Esophagus squamous epithelium (tissue), 4 donors: ENCODE measurements at regions not wholly inside any gene's neighbourhood (a gene's known extent, or its start where the extent isn't known, plus 50 kb on each side); places are given as distances from the start of the nearest gene placed in this dataset.

ENCODE experiments used
- CTCF ChIP-seq, 6 experiments: fragments of 450-650 bp in 4 of 6; fragments of 200-600 bp in 2 of 6; sonication (generic) in 2 of 6; IDR thresholded peaks; one replicate each; pipeline ENCODE4 v1.5.1; 2016 to 2019; ENCODE audit warnings: antibody characterized with exemption in 6 of 6, mild to moderate bottlenecking in 4 of 6, moderate library complexity in 4 of 6
- POLR2A ChIP-seq, 4 donors: fragments of 450-650 bp; IDR thresholded peaks; one replicate each; pipeline ENCODE4 v1.6.1; 2017; ENCODE audit warnings: antibody characterized with exemption in 4 of 4, mild to moderate bottlenecking in 4 of 4, moderate library complexity in 3 of 4

- no peak for TF ChIP-seq CTCF (IDR thresholded peaks at IDR 0.05)
- no peak for TF ChIP-seq POLR2A (IDR thresholded peaks at IDR 0.05)
These were observed 59.1 kb downstream of the TEX13C start for GRCh38 chrX:125378770-125379169.
